ENCODE measurements at regions not wholly inside any gene's neighbourhood (a gene's known extent, or its start where the extent isn't known, plus 50 kb on each side); places are given as distances from the start of the nearest gene placed in this dataset.
"Not testable (repeated sequence)": the region's sequence is repeated elsewhere in the genome, so short reads cannot be mapped to it uniquely, and the experiment has no call there.

GRCh38 chr5:36422952-36423351 is 121.2 kb upstream of the RANBP3L start:
- DNase-seq: no peak

GRCh38 chr5:36423578-36424307 is 122.0 kb upstream of the RANBP3L start:
- DNase-seq: no peak

- not testable (repeated sequence) for DNase-seq
These were observed 124.4 kb upstream of the RANBP3L start for GRCh38 chr5:36426070-36426469.

GRCh38 chr5:36435516-36435915 is 133.8 kb upstream of the RANBP3L start:
- no peak for DNase-seq

GRCh38 chr5:36436306-36436705 is 134.6 kb upstream of the RANBP3L start:
- peak in 1 of 56 donors; percentile 41 for DNase-seq

- DNase-seq: peak in 31 of 56 donors; percentile 7 to 71 (median 28)
These were observed 137.3 kb upstream of the RANBP3L start for GRCh38 chr5:36438765-36439561.

GRCh38 chr5:36440300-36440699 is 138.6 kb upstream of the RANBP3L start:
- DNase-seq: no peak

GRCh38 chr5:36441280-36441679 is 139.6 kb upstream of the RANBP3L start:
- DNase-seq: peak in 12 of 56 donors; percentile 6 to 45 (median 18)

- no peak for DNase-seq
These were observed 140.7 kb upstream of the RANBP3L start for GRCh38 chr5:36442352-36442751.

GRCh38 chr5:36442796-36443195 is 141.1 kb upstream of the RANBP3L start:
- no peak for DNase-seq

- no peak for DNase-seq
These were observed 142.2 kb upstream of the RANBP3L start for GRCh38 chr5:36443941-36444340.

GRCh38 chr5:36444582-36445418 is 143.1 kb upstream of the RANBP3L start:
- DNase-seq: peak in 34 of 56 donors; percentile 2 to 77 (median 26)

GRCh38 chr5:36447776-36448175 is 146.1 kb upstream of the RANBP3L start:
- no peak for DNase-seq

GRCh38 chr5:36450229-36451014 is 148.7 kb upstream of the RANBP3L start:
- no peak for DNase-seq

GRCh38 chr5:36452424-36453006 is 150.8 kb upstream of the RANBP3L start:
- DNase-seq: no peak

- no peak for DNase-seq
These were observed 148.7 kb upstream of the SLC1A3 start for GRCh38 chr5:36457511-36458270.

GRCh38 chr5:36458746-36459145 is 147.7 kb upstream of the SLC1A3 start:
- no peak for DNase-seq

GRCh38 chr5:36459176-36460135 is 146.9 kb upstream of the SLC1A3 start:
- DNase-seq: no peak
